ENCODE measurements at regions not wholly inside any gene's neighbourhood (a gene's known extent, or its start where the extent isn't known, plus 50 kb on each side); places are given as distances from the start of the nearest gene placed in this dataset.

- DNase-seq (ENCODE audit: low read depth), result no peak
- Mint-ChIP-seq H3K4me1 (ENCODE audit: low read depth, unreplicated experiment) (no peaks in the 10 kb centered on the region), H3K4me3 (ENCODE audit: unreplicated experiment) (no peak overlapping the region), H3K27me3 (ENCODE audit: low read depth, unreplicated experiment) (no peaks in the 10 kb centered on the region), H3K27ac (ENCODE audit: unreplicated experiment) (no peak overlapping the region), H3K9me3 (ENCODE audit: unreplicated experiment) (peaks cover 6% of the 10 kb centered on the region), H3K36me3 (ENCODE audit: low read depth, unreplicated experiment) (no peaks in the 10 kb centered on the region)
- Histone ChIP-seq H4K20me1 (ENCODE audit: insufficient read depth, low read length) (no peaks in the 10 kb centered on the region), H3K36me3 (ENCODE audit: insufficient read depth, low read length) (no peaks in the 10 kb centered on the region), H2AFZ (ENCODE audit: low read depth, low read length) (no peak overlapping the region), H3K79me2 (ENCODE audit: insufficient read depth, low read length) (no peaks in the 10 kb centered on the region), H3K4me2 (ENCODE audit: low read length) (no peak overlapping the region), H3K9ac (ENCODE audit: low read length) (no peak overlapping the region), H3K27me3 (ENCODE audit: insufficient read depth, low read length) (no peaks in the 10 kb centered on the region), H3K4me1 (ENCODE audit: insufficient read depth, low read length) (no peaks in the 10 kb centered on the region), H3K27ac (ENCODE audit: low read depth, low read length) (no peak overlapping the region), H3K4me3 (ENCODE audit: insufficient read depth, low read depth, low read length) (no peak overlapping the region), H3K9me3 (ENCODE audit: insufficient read depth, low read depth, low read length) (no peaks in the 10 kb centered on the region)
- TF ChIP-seq CTCF (IDR thresholded peaks at IDR 0.05; ENCODE audit: insufficient read depth, low read depth, low read length), result no peak
- TF ChIP-seq EZH2 (IDR thresholded peaks at IDR 0.05; ENCODE audit: insufficient read depth, low read length), result no peak
- no peak for FAIRE-seq
These were observed 54.5 kb upstream of the FAM78B start for GRCh38 chr1:166221316-166221715.

- Histone ChIP-seq H2AFZ (ENCODE audit: low read depth, low read length) (no peak overlapping the region), H3K4me1 (ENCODE audit: insufficient read depth, low read length) (no peaks in the 10 kb centered on the region), H3K4me3 (ENCODE audit: insufficient read depth, low read depth, low read length) (no peak overlapping the region), H4K20me1 (ENCODE audit: insufficient read depth, low read length) (no peaks in the 10 kb centered on the region), H3K4me2 (ENCODE audit: low read length) (no peak overlapping the region), H3K27me3 (ENCODE audit: insufficient read depth, low read length) (no peaks in the 10 kb centered on the region), H3K79me2 (ENCODE audit: insufficient read depth, low read length) (no peaks in the 10 kb centered on the region), H3K27ac (ENCODE audit: low read depth, low read length) (no peak overlapping the region), H3K36me3 (ENCODE audit: insufficient read depth, low read length) (no peaks in the 10 kb centered on the region), H3K9ac (ENCODE audit: low read length) (no peak overlapping the region), H3K9me3 (ENCODE audit: insufficient read depth, low read depth, low read length) (peaks cover 4% of the 10 kb centered on the region)
- no peaks in the 10 kb centered on the region for H3K36me3 Mint-ChIP-seq (ENCODE audit: low read depth, unreplicated experiment)
- peaks cover 4% of the 10 kb centered on the region for H3K27me3 Mint-ChIP-seq (ENCODE audit: low read depth, unreplicated experiment)
- no peak overlapping the region for H3K27ac Mint-ChIP-seq (ENCODE audit: unreplicated experiment)
- TF ChIP-seq EZH2 (IDR thresholded peaks at IDR 0.05; ENCODE audit: insufficient read depth, low read length) (no peak), CTCF (IDR thresholded peaks at IDR 0.05; ENCODE audit: insufficient read depth, low read depth, low read length) (no peak)
- no peak overlapping the region for H3K4me3 Mint-ChIP-seq (ENCODE audit: unreplicated experiment)
- H3K4me1 Mint-ChIP-seq (ENCODE audit: low read depth, unreplicated experiment), result no peaks in the 10 kb centered on the region
- H3K9me3 Mint-ChIP-seq (ENCODE audit: unreplicated experiment), result peaks cover 6% of the 10 kb centered on the region
- DNase-seq (ENCODE audit: low read depth) (no peak), FAIRE-seq (no peak)
These were observed 67.1 kb upstream of the FAM78B start for GRCh38 chr1:166233750-166234366.

GRCh38 chr1:166235728-166236127, 68.9 kb upstream of the FAM78B start:
- Mint-ChIP-seq H3K9me3 (ENCODE audit: unreplicated experiment) (peaks cover 4% of the 10 kb centered on the region), H3K27me3 (ENCODE audit: low read depth, unreplicated experiment) (peaks cover 4% of the 10 kb centered on the region), H3K36me3 (ENCODE audit: low read depth, unreplicated experiment) (no peaks in the 10 kb centered on the region), H3K4me1 (ENCODE audit: low read depth, unreplicated experiment) (no peaks in the 10 kb centered on the region), H3K27ac (ENCODE audit: unreplicated experiment) (no peak overlapping the region), H3K4me3 (ENCODE audit: unreplicated experiment) (no peak overlapping the region)
- Histone ChIP-seq H3K9ac (ENCODE audit: low read length) (no peak overlapping the region), H3K36me3 (ENCODE audit: insufficient read depth, low read length) (no peaks in the 10 kb centered on the region), H4K20me1 (ENCODE audit: insufficient read depth, low read length) (no peaks in the 10 kb centered on the region), H3K27me3 (ENCODE audit: insufficient read depth, low read length) (no peaks in the 10 kb centered on the region), H3K27ac (ENCODE audit: low read depth, low read length) (no peak overlapping the region), H2AFZ (ENCODE audit: low read depth, low read length) (no peak overlapping the region), H3K4me3 (ENCODE audit: insufficient read depth, low read depth, low read length) (no peak overlapping the region), H3K79me2 (ENCODE audit: insufficient read depth, low read length) (no peaks in the 10 kb centered on the region), H3K9me3 (ENCODE audit: insufficient read depth, low read depth, low read length) (peaks cover 4% of the 10 kb centered on the region), H3K4me2 (ENCODE audit: low read length) (no peak overlapping the region), H3K4me1 (ENCODE audit: insufficient read depth, low read length) (no peaks in the 10 kb centered on the region)
- no peak for TF ChIP-seq CTCF (IDR thresholded peaks at IDR 0.05; ENCODE audit: insufficient read depth, low read depth, low read length)
- TF ChIP-seq EZH2 (IDR thresholded peaks at IDR 0.05; ENCODE audit: insufficient read depth, low read length), result no peak
- FAIRE-seq (no peak), DNase-seq (ENCODE audit: low read depth) (no peak)
